ENCODE measurements at regions not wholly inside any gene's neighbourhood (a gene's known extent, or its start where the extent isn't known, plus 50 kb on each side); places are given as distances from the start of the nearest gene placed in this dataset.
"Not testable (repeated sequence)": the region's sequence is repeated elsewhere in the genome, so short reads cannot be mapped to it uniquely, and the experiment has no call there.

GRCh38 chr14:84894254-84894653 lies 635.7 kb upstream of the FLRT2 start:
- no peak for DNase-seq

GRCh38 chr14:84922370-84922769 lies 607.6 kb upstream of the FLRT2 start:
- DNase-seq, result no peak

GRCh38 chr14:84926656-84927055 lies 603.3 kb upstream of the FLRT2 start:
- no peak for DNase-seq

GRCh38 chr14:84927096-84927827 lies 602.7 kb upstream of the FLRT2 start:
- no peak for DNase-seq

- DNase-seq, result no peak
Measured at GRCh38 chr14:84929086-84929485, 600.9 kb upstream of the FLRT2 start.

- no peak for DNase-seq
Measured at GRCh38 chr14:84929834-84930233, 600.1 kb upstream of the FLRT2 start.

GRCh38 chr14:84937016-84937415 lies 592.9 kb upstream of the FLRT2 start:
- DNase-seq, result no peak

GRCh38 chr14:84937449-84937848 lies 592.5 kb upstream of the FLRT2 start:
- no peak for DNase-seq

- DNase-seq, result not testable (repeated sequence)
Measured at GRCh38 chr14:84944901-84945300, 585.0 kb upstream of the FLRT2 start.

- no peak for DNase-seq
Measured at GRCh38 chr14:84959851-84960520, 570.0 kb upstream of the FLRT2 start.

- no peak for DNase-seq
Measured at GRCh38 chr14:84961637-84962036, 568.3 kb upstream of the FLRT2 start.

GRCh38 chr14:84963518-84963917 lies 566.4 kb upstream of the FLRT2 start:
- DNase-seq, result no peak

GRCh38 chr14:84965279-84965678 lies 564.7 kb upstream of the FLRT2 start:
- DNase-seq, result no peak

GRCh38 chr14:84969501-84969900 lies 560.4 kb upstream of the FLRT2 start:
- no peak for DNase-seq

- DNase-seq, result no peak
Measured at GRCh38 chr14:84975241-84975902, 554.6 kb upstream of the FLRT2 start.

GRCh38 chr14:84976805-84977204 lies 553.1 kb upstream of the FLRT2 start:
- DNase-seq, result no peak

- DNase-seq, result no peak
Measured at GRCh38 chr14:84987042-84987441, 542.9 kb upstream of the FLRT2 start.

- no peak for DNase-seq
Measured at GRCh38 chr14:84988357-84988756, 541.6 kb upstream of the FLRT2 start.

GRCh38 chr14:84991021-84991420 lies 538.9 kb upstream of the FLRT2 start:
- DNase-seq, result no peak

GRCh38 chr14:84998216-84998615 lies 531.7 kb upstream of the FLRT2 start:
- DNase-seq, result no peak

- no peak for DNase-seq
Measured at GRCh38 chr14:85002846-85003245, 527.1 kb upstream of the FLRT2 start.

- DNase-seq, result no peak
Measured at GRCh38 chr14:85003805-85004204, 526.1 kb upstream of the FLRT2 start.

GRCh38 chr14:85009506-85009905 lies 520.4 kb upstream of the FLRT2 start:
- DNase-seq, result no peak

- DNase-seq, result no peak
Measured at GRCh38 chr14:85010186-85010585, 519.8 kb upstream of the FLRT2 start.
